SKM-1 (cell line): ENCODE measurements at regions not wholly inside any gene's neighbourhood (a gene's known extent, or its start where the extent isn't known, plus 50 kb on each side); places are given as distances from the start of the nearest gene placed in this dataset.
A peak's percentile ranks its signal among the peaks of the same experiment; 100 is the strongest.

ENCODE experiments used
- DNase-seq: peaks from one replicate; lab custom pipeline; 2025; ENCODE audit not compliant: unreplicated experiment; lab: John Stamatoyannopoulos, UW

- DNase-seq = no peak
Measured at GRCh38 chr4:122516376-122516775, 59.9 kb upstream of the IL2 start.

GRCh38 chr4:122514671-122515070, 58.1 kb upstream of the IL2 start:
- no peak for DNase-seq

GRCh38 chr4:122512430-122512829, 55.9 kb upstream of the IL2 start:
- no peak for DNase-seq

GRCh38 chr4:122508083-122508482, 51.6 kb upstream of the IL2 start:
- peak; percentile 8 for DNase-seq
